Prostate gland (tissue), 2 donors: ENCODE measurements at regions not wholly inside any gene's neighbourhood (a gene's known extent, or its start where the extent isn't known, plus 50 kb on each side); places are given as distances from the start of the nearest gene placed in this dataset.
"Not testable (repeated sequence)": the region's sequence is repeated elsewhere in the genome, so short reads cannot be mapped to it uniquely, and the experiment has no call there.

Experiments used
- DNase-seq: peaks from one replicate; pipeline ENCODE4 v3.0.0-alpha.2; 2019; ENCODE audit warnings: low spot score
- H3K27ac ChIP-seq, 2 donors: fragments of 200-600 bp; sonication (generic); 2 replicates each; pipeline ENCODE4 v1.5.1; 2017 to 2019
- H3K27me3 ChIP-seq: fragments of 200-600 bp; sonication (generic); replicated peaks from 2 replicates; pipeline ENCODE4 v1.5.1; 2019; ENCODE audit not compliant: insufficient read depth
- H3K36me3 ChIP-seq, 2 donors: fragments of 200-600 bp; sonication (generic); 1 replicate in 1 of 2; 2 replicates in 1 of 2; pipeline versions ENCODE4 v1.5.1 to v1.8.1; 2017 to 2019
- H3K4me1 ChIP-seq: fragments of 200-600 bp; sonication (generic); replicated peaks from 2 replicates; pipeline ENCODE4 v1.5.1; 2019
- H3K4me3 ChIP-seq, 2 donors: fragments of 200-600 bp; sonication (generic); 2 replicates each; pipeline ENCODE4 v1.5.1; 2017 to 2019
- H3K9me3 ChIP-seq: fragments of 200-600 bp; sonication (generic); 2 replicates; pipeline ENCODE4 v1.5.1; 2017
- POLR2A ChIP-seq: fragments of 450-650 bp; IDR thresholded peaks from one replicate; pipeline ENCODE4 v1.6.1; 2016; ENCODE audit warnings: antibody characterized with exemption, mild to moderate bottlenecking
- POLR2AphosphoS5 ChIP-seq: sonication (generic); formaldehyde crosslinking; IDR thresholded peaks from one replicate; pipeline ENCODE4 v1.6.1; 2017; ENCODE audit warnings: antibody characterized with exemption
- WGBS: methylation state at CpG from one replicate; pipeline ENCODE4 v1.1.5; 2018; 5-methylcytosine and 5-hydroxymethylcytosine counted together
- intact Hi-C: fragments of 100-400 bp; cut with DNase I; formaldehyde crosslinking; loops from one replicate; pipeline ENCODE4 v1.14.2; 2022
- TF ChIP-seq, protein P1 (sequence below), 4 experiments: fragments of 200-600 bp in 2 of 4; fragments of 450-650 bp in 2 of 4; sonication (generic) in 2 of 4; IDR thresholded peaks; 1 replicate in 3 of 4; 2 replicates in 1 of 4; pipeline ENCODE4 v1.5.1; 2016 to 2019; ENCODE audit warnings: antibody characterized with exemption in 4 of 4, mild to moderate bottlenecking in 2 of 4, moderate library complexity in 2 of 4

DNA sequence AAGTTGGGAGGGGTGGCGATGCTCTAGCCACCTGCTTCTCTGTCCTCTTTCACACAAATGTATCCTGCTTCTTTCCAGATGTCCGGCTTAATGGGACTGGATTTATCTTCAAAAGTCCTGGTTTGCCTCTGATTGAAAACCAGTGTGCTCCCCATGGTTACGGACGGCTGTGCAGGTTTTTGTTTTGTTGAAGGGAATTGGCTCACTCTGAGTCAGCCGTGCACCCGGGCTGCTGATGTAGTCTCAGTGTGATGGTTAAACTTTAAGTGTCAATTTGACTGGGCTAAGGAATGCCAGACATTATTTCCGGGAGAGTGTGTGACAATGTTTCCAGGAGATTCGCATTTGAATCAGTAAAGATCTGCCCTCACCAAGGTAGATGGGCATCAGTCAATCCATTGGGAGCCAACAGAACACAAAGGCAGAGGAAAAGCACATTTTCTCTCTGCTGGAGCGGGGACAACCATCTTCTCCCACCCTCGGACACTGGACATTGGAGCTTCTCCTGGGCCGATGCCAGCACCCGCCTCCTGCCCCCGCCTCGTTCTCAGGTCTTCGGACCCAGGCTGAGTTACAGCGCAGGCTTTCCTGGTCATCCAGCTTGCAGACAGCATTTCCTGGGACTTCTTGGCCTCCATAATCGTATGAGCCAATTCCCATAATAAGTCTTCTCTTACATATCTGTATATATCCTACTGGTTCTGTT, 126.9 kb upstream of the TNRC6C start:
- WGBS, result 78% methylated on average over 17 of the region's 17 CpGs
- Histone ChIP-seq H3K4me1 (no peaks in the 10 kb centered on the region), H3K27ac (peak overlapping the region in 1 of 2 donors; percentile 53), H3K4me3 (no peak overlapping the region), H3K27me3 (no peaks in the 10 kb centered on the region), H3K36me3 (no peaks in the 10 kb centered on the region), H3K9me3 (no peaks in the 10 kb centered on the region)
- intact Hi-C loops, result no loop called here
- DNase-seq, result no peak
- TF ChIP-seq, protein P1, sequence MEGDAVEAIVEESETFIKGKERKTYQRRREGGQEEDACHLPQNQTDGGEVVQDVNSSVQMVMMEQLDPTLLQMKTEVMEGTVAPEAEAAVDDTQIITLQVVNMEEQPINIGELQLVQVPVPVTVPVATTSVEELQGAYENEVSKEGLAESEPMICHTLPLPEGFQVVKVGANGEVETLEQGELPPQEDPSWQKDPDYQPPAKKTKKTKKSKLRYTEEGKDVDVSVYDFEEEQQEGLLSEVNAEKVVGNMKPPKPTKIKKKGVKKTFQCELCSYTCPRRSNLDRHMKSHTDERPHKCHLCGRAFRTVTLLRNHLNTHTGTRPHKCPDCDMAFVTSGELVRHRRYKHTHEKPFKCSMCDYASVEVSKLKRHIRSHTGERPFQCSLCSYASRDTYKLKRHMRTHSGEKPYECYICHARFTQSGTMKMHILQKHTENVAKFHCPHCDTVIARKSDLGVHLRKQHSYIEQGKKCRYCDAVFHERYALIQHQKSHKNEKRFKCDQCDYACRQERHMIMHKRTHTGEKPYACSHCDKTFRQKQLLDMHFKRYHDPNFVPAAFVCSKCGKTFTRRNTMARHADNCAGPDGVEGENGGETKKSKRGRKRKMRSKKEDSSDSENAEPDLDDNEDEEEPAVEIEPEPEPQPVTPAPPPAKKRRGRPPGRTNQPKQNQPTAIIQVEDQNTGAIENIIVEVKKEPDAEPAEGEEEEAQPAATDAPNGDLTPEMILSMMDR (IDR thresholded peaks at IDR 0.05), result no peak
- no peak for TF ChIP-seq POLR2A
- no peak for TF ChIP-seq POLR2AphosphoS5

DNA sequence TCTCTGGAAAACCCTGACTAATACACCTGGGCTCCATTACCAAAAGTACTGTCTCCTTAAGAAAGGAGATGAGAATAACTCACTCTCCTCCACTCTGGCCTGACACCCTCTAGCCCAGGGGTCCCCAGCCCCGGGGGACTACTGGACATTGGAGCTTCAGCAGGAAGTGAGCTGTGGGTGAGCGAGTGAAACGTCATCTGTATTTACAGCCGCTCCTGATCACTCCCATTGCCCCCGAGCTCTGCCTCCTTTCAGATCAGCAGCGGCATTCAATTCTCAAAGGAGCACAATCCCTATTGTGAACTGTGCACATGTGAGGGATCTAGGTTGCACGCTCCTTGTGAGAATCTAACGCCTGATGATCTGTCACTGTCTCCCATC, 126.3 kb upstream of the TNRC6C start:
- no peak for DNase-seq
- no peak for TF ChIP-seq POLR2AphosphoS5
- TF ChIP-seq, protein P1 (IDR thresholded peaks at IDR 0.05), result no peak
- no peak for TF ChIP-seq POLR2A

DNA sequence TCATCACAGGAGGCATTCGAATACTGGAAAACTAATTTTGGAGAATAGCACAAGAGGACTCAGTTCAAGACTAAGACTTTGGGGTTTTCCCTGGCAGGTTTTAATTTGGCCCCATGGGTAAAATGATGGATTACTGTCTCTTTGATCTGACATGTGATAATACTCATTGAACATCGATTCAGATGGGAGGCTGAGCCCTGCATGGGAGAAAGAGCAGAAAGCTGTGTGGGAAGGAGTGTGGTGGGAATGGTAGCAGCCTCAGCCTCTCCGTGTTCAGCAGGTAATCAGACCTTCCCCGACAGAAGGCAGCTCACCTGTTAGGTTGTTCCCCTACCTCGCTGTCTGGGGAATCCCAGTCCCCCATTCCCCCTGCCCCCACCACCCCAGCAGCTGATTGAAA, 124.7 kb upstream of the TNRC6C start:
- DNase-seq, result no peak
- Histone ChIP-seq H3K27ac (no peak overlapping the region), H3K36me3 (no peaks in the 10 kb centered on the region), H3K9me3 (no peaks in the 10 kb centered on the region), H3K4me3 (no peak overlapping the region), H3K4me1 (no peaks in the 10 kb centered on the region), H3K27me3 (no peaks in the 10 kb centered on the region)
- TF ChIP-seq POLR2A (no peak), POLR2AphosphoS5 (no peak)
- TF ChIP-seq, protein P1 (IDR thresholded peaks at IDR 0.05), result no peak
- 75% methylated on average over 5 of the region's 5 CpGs for WGBS
- intact Hi-C loops, result no loop called here

More for the DNA sequence above, 126.3 kb upstream of the TNRC6C start:
- intact Hi-C loops, result no loop called here
- H3K27me3 ChIP-seq, result no peaks in the 10 kb centered on the region
- H3K27ac ChIP-seq, result no peak overlapping the region
- no peak overlapping the region for H3K4me3 ChIP-seq
- no peaks in the 10 kb centered on the region for H3K9me3 ChIP-seq
- no peaks in the 10 kb centered on the region for H3K4me1 ChIP-seq
- no peaks in the 10 kb centered on the region for H3K36me3 ChIP-seq
- 82% methylated on average over 8 of the region's 8 CpGs for WGBS

DNA sequence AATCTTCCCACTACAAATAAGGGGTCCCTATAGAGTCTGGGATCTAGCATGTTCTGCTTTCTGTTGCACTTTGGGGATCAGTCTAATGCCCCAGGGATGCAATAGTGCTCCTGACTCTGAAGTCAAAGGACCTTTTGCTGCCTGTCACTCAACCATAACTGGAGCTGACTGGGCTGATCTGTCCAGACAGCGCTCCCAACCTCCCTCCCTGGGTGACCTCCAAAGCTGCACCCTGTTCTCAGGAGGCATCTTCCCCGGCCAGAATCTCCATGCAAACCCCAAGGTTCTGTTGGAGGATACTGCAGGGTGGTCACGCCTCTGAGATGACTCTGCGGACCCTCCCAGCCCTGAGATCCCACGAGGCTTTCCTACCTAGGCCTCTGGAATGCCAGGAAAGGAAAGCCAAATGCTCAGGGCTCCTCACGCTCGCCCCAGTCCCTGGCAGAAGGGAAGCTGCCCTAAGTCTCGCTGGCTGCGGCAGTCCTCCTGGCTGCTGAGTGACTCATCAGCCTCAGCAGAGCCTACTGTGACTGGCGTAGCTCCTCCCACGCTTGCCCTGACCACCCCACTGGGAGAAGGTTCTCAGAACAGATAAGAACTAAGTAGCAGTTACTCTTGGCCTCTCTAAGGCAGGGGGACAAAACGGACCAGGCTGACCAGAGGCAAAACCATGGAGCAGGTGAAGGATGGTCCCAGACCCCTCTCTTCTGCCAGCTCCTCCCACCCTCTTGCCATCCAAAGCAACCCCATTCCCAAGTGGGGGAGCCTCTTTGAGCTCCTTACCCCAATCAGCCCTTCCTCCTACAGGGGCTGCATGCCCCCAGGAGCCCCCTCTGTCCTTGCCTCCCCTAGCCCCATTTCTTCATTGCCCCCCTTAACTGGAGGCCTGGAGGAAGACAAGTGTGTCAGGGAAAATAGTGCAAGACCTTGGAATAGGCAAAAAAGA, 124.1 kb upstream of the TNRC6C start:
- no peaks in the 10 kb centered on the region for H3K36me3 ChIP-seq
- H3K9me3 ChIP-seq, result no peaks in the 10 kb centered on the region
- H3K4me3 ChIP-seq, result no peak overlapping the region
- WGBS, result 73% methylated on average over 12 of the region's 12 CpGs
- TF ChIP-seq POLR2AphosphoS5, result no peak
- no peak overlapping the region for H3K27ac ChIP-seq
- no peak for DNase-seq
- H3K4me1 ChIP-seq, result no peaks in the 10 kb centered on the region
- intact Hi-C loops, result no loop called here
- no peaks in the 10 kb centered on the region for H3K27me3 ChIP-seq

DNA sequence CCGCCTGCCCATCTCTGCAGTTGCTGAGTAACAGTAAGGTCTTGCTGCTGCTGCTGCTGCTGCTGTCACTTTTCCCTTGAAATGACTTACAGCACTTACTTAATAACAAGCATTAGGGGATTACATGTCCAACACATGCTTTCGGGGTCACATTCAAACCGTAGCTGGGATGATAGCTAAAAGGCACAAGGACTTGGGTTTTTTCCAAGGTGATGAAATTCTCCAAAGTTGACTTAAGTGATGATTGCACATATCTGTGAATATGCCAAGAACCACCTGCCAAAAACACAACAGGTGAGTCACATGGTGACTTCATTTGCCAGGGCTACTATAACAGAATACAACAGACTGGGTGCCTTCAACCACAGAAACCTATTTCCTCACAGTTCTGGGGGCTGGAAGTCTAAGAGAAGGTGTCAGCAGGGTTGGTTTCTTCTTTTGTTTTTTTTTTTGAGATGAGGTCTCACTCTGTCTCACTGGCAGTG, 121.9 kb upstream of the TNRC6C start:
- intact Hi-C loops, result no loop called here
- H3K36me3 ChIP-seq, result no peaks in the 10 kb centered on the region
- no peaks in the 10 kb centered on the region for H3K4me1 ChIP-seq
- H3K9me3 ChIP-seq, result no peaks in the 10 kb centered on the region
- 65% methylated on average over 3 of the region's 3 CpGs for WGBS
- peak; percentile 75 for DNase-seq
- TF ChIP-seq POLR2A (no peak), POLR2AphosphoS5 (peak; percentile 94)
- TF ChIP-seq, protein P1 (IDR thresholded peaks at IDR 0.05), result no peak
- no peak overlapping the region for H3K4me3 ChIP-seq
- H3K27me3 ChIP-seq, result no peaks in the 10 kb centered on the region
- H3K27ac ChIP-seq, result no peak overlapping the region

DNA sequence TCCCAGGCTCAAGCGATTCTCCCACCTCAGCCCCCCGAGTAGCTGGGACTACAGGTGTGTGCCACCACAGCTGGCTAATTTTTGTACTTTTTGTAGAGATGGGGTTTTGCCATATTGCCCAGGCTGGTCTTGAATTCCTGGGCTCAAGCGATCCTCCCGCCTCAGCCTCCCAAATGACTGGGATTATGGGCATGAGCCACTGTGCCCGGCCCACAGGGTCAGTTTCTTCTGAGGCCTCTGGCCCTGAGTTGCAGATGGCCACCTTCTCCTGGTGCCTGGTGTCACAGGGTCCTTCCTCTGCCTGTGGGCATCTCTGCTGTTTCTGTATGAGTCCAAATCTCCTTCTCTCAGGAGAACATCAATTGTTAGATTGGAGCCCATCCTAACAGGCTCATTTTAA, 121.4 kb upstream of the TNRC6C start:
- H3K9me3 ChIP-seq, H3K36me3 ChIP-seq, intact Hi-C loops, H3K27me3 ChIP-seq, H3K27ac ChIP-seq, H3K4me3 ChIP-seq, DNase-seq, H3K4me1 ChIP-seq: not testable (repeated sequence)
- 87% methylated on average over 5 of the region's 5 CpGs for WGBS
